ENCODE measurements at regions not wholly inside any gene's neighbourhood (a gene's known extent, or its start where the extent isn't known, plus 50 kb on each side); places are given as distances from the start of the nearest gene placed in this dataset.

GRCh38 chr2:134109725-134110124 is 144.1 kb upstream of the MGAT5 start:
- TF ChIP-seq CTCF (IDR thresholded peaks at IDR 0.05) (no peak), POLR2A (IDR thresholded peaks at IDR 0.05) (no peak)
